ENCODE measurements at regions not wholly inside any gene's neighbourhood (a gene's known extent, or its start where the extent isn't known, plus 50 kb on each side); places are given as distances from the start of the nearest gene placed in this dataset.

- no peak for DNase-seq
Measured at GRCh38 chr17:34416116-34416515, 53.1 kb upstream of the CCL1 start.

- DNase-seq, result no peak
Measured at GRCh38 chr17:34414339-34414738, 51.3 kb upstream of the CCL1 start.

GRCh38 chr17:34413443-34414119 lies 50.5 kb upstream of the CCL1 start:
- no peak for DNase-seq

GRCh38 chr17:34412965-34413441 lies 50.0 kb upstream of the CCL1 start:
- DNase-seq, result no peak
